ENCODE measurements at regions not wholly inside any gene's neighbourhood (a gene's known extent, or its start where the extent isn't known, plus 50 kb on each side); places are given as distances from the start of the nearest gene placed in this dataset.

- TF ChIP-seq CTCF (IDR thresholded peaks at IDR 0.05): no peak
- H3K4me3 ChIP-seq: no peak overlapping the region
- DNase-seq (no peak), FAIRE-seq (no peak), ATAC-seq (no peak)
- H3K9me3 ChIP-seq: no peaks in the 10 kb centered on the region
- H3K27ac ChIP-seq: no peak overlapping the region
- intact Hi-C loops (cut with DNase I): no loop called here
- no peaks in the 10 kb centered on the region for H3K36me3 ChIP-seq
- WGBS, 2 donors: 45 to 57% methylated on average over 4 of the region's 4 CpGs
- peaks cover 0 to 21% (median 3%) of the 10 kb centered on the region in 4 donors for H3K27me3 ChIP-seq
- H3K4me1 ChIP-seq: no peaks in the 10 kb centered on the region
Observed at GRCh38 chr6:27771235-27771634, 141.0 kb downstream of the OR2B2 start.

GRCh38 chr6:27770724-27771123 is 141.5 kb downstream of the OR2B2 start:
- FAIRE-seq (no peak), ATAC-seq (no peak), DNase-seq (no peak)
- intact Hi-C loops (cut with DNase I): no loop called here
- no peaks in the 10 kb centered on the region for H3K36me3 ChIP-seq
- peaks cover 0 to 21% (median 3%) of the 10 kb centered on the region in 4 donors for H3K27me3 ChIP-seq
- no peak overlapping the region for H3K4me3 ChIP-seq
- no peaks in the 10 kb centered on the region for H3K9me3 ChIP-seq
- WGBS, 2 donors: 72 to 78% methylated on average over 3 of the region's 3 CpGs
- H3K4me1 ChIP-seq: no peaks in the 10 kb centered on the region
- TF ChIP-seq CTCF (IDR thresholded peaks at IDR 0.05): no peak
- H3K27ac ChIP-seq: no peak overlapping the region

- 67 to 81% methylated on average over 1 of the region's 1 CpG for WGBS, 2 donors
- intact Hi-C loops (cut with DNase I): no loop called here
- Histone ChIP-seq H3K9me3 (no peaks in the 10 kb centered on the region), H3K36me3 (no peaks in the 10 kb centered on the region), H3K27ac (no peak overlapping the region), H3K4me3 (no peak overlapping the region), H3K4me1 (no peaks in the 10 kb centered on the region), H3K27me3 (peaks cover 0 to 18% (median 3%) of the 10 kb centered on the region in 4 donors)
- no peak for TF ChIP-seq CTCF (IDR thresholded peaks at IDR 0.05)
- ATAC-seq (no peak), DNase-seq (no peak), FAIRE-seq (no peak)
Observed at GRCh38 chr6:27768556-27768955, 143.6 kb downstream of the OR2B2 start.

GRCh38 chr6:27767851-27768250 is 144.3 kb downstream of the OR2B2 start:
- 52 to 75% methylated on average over 1 of the region's 1 CpG for WGBS, 2 donors
- no peak for ATAC-seq

More at GRCh38 chr6:27767851-27768250, 144.3 kb downstream of the OR2B2 start:
- Histone ChIP-seq H3K9me3 (no peaks in the 10 kb centered on the region), H3K4me1 (no peaks in the 10 kb centered on the region), H3K27ac (no peak overlapping the region), H3K4me3 (no peak overlapping the region), H3K36me3 (no peaks in the 10 kb centered on the region), H3K27me3 (peaks cover 0 to 24% (median 3%) of the 10 kb centered on the region in 4 donors)
- intact Hi-C loops (cut with DNase I): no loop called here
- no peak for TF ChIP-seq CTCF (IDR thresholded peaks at IDR 0.05)
- no peak for FAIRE-seq
- DNase-seq: no peak

All from pancreas (tissue), 10 donors.